ENCODE measurements at regions not wholly inside any gene's neighbourhood (a gene's known extent, or its start where the extent isn't known, plus 50 kb on each side); places are given as distances from the start of the nearest gene placed in this dataset.

- DNase-seq (ENCODE audit: low spot score): no peak
These were observed 156.2 kb upstream of the NSMCE3 start for GRCh38 chr15:29425864-29426263.

DNA sequence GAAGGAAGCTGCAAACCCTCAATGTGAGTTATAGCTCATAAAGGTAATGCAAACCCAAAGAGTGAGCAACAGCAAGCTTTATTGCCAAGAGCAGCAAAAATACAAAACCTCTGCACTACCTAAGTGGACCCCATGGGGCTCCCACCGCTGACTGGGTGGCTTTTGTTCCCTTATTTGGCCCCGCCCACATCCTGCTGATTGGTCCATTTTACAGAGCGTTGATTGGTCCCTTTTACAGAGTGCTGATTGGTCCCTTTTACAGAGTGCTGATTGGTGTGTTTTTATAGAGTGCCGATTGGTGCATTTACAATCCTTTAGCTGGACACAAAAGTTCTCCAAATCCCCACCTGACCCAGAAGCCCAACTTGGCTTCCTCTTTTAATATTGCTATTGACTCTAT is 154.5 kb upstream of the NSMCE3 start:
- no peak for DNase-seq (ENCODE audit: low spot score)

DNA sequence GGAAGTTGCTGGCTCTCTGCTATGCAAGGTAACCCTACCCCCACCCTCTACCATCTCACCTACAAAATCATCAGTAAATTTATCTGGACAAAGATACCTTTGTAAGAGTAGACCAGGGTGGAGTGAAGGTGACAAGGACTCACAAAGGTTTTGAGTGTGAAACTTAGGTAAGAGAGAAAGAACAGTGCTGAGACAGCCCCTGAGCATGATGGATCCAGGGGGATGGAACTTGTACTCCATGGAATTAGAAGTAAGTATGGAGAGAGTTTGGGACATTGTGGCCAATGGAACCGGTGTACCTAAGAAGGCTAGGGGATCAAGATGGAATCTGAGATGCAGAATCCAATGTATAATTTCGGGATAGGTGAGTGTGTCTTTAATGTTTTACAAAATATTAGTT is 153.0 kb upstream of the NSMCE3 start:
- DNase-seq (ENCODE audit: low spot score): no peak

DNA sequence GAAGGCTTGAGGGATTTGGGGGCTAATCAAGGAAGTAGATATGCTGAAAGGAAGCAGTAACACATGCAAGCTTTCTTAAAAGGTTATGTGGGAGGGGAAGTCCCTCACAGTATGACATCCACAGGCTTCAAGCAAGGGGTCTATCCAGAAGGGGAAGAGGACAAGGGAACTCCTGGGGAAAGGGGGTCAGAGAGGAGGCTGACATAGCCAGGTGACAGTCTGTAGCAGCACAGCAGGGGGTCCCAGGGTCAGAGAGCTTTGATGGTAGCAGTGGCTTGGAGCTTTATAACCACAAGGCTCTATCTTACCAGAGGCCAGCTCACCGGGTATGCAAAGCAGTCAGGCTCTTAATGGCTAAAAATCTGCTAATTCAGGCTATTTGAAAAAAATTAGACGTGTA is 150.6 kb upstream of the NSMCE3 start:
- no peak for DNase-seq (ENCODE audit: low spot score)

- DNase-seq (ENCODE audit: low spot score): no peak
These were observed 149.3 kb upstream of the NSMCE3 start for GRCh38 chr15:29418931-29419330.

GRCh38 chr15:29418178-29418577 is 148.6 kb upstream of the NSMCE3 start:
- DNase-seq (ENCODE audit: low spot score): no peak

DNA sequence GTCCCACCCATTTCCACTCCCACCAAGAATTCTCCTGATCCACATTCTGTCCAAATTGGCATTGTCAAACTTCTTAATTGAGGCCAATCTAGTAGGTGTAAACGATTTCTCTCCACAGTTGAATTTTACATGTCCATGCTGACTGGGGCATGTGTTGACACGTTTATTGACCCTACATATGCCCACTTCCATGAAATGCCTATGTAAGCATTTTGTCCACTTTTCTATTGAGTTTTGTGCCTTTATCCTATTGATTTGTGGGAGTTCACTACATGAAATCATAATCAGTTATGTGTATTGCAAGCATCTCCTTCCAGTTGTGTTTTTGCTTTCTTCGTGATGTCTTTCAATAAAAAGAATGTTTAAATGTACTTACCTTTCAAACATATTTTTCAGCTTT is 141.7 kb upstream of the NSMCE3 start:
- no peak for DNase-seq (ENCODE audit: low spot score)

DNA sequence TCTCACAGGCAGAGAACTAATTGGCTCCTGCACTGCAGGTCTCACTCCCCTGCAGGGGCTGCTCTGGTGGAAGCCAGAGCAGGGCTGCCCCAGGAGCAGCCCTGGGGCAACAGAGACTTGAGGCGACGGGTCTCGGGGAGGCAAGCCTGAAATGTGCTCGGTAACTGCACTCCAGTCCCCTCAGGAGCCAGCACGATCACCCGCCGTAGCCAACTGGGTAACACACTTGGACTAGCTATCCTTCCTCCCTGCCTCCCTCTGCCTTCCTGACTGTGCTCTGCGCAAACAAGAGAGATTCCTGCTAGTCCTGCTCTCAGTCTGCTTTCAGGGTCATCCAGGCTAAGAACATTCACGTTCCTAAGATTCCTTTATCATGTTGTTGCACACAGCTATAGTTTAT is 140.7 kb upstream of the NSMCE3 start:
- DNase-seq (ENCODE audit: low spot score): no peak

GRCh38 chr15:29409890-29410289 is 140.3 kb upstream of the NSMCE3 start:
- no peak for DNase-seq (ENCODE audit: low spot score)

GRCh38 chr15:29405564-29405963 is 135.9 kb upstream of the NSMCE3 start:
- no peak for DNase-seq (ENCODE audit: low spot score)

- DNase-seq (ENCODE audit: low spot score): no peak
These were observed 134.2 kb upstream of the NSMCE3 start for GRCh38 chr15:29403772-29404171.

GRCh38 chr15:29401644-29402043 is 132.0 kb upstream of the NSMCE3 start:
- no peak for DNase-seq (ENCODE audit: low spot score)

DNA sequence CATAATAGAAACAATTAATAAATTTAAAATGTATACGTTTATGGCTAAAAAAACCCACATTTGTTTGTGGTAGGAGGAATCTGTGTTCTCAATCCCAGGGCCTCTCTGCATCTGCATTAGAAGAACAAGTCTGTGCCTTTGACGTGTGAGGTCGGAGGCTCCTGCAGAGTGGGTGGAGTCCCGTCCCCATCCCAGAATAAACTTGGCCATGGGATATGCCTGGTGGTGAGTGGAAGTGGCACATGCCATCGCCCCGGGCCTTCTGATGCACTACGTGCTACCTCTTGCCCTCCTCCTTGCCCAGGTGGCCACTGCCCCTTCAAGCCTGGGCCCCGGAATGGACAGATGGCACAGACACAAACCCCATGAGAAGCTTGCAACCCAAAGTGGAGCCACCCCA is 131.1 kb upstream of the NSMCE3 start:
- no peak for DNase-seq (ENCODE audit: low spot score)

DNA sequence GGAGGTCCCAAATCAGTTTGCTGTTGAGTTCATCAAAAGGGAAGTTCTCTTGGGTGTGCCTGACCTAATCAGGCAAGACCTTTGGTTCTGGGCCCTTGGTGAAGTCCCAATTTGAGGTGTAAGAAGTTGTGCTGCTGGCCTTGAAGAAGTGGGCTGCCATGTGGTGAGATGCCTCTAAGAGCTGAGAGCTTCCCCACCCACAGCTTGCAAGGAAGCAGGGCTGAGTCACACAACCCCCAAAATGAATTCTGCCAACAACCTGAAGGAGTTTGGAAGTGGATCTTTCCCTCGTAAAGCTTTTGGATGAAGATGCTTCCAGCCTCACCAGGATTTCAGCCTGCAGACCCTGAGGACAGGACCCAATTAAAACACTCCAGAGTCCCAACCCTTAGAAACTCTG is 129.3 kb upstream of the NSMCE3 start:
- DNase-seq (ENCODE audit: low spot score): no peak

DNA sequence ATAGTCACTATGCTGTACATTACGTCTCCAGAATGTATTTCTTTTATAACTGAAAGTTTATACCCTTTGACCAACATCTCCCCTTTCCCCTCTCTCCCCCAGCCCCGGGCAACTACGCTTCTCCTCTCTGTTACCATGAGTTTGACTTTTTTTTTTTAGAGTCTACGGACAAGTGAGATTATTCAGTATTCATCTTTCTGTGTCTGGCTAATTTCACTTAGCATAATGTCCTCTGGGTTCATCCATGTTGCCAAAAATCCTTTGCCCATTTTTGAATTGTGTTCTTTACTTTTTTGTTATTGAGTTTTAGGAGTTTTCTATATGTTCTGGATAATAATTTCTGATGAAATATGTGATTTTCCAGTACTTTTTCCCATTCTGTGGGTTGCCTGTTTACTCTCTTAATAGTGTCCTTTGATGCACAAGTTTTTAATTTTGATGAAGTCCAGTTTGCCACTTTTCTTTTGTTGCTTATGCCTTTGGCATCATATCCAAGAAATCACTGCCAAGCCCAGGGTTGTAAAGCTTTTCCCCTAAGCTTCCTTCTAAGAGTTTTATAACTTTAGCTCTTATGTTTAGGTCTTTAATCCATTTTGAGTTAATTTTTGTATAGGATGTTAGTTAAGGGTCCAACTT is 126.7 kb upstream of the NSMCE3 start:
- DNase-seq (ENCODE audit: low spot score): no peak

GRCh38 chr15:29393443-29393842 is 123.8 kb upstream of the NSMCE3 start:
- no peak for DNase-seq (ENCODE audit: low spot score)

GRCh38 chr15:29392358-29392757 is 122.7 kb upstream of the NSMCE3 start:
- DNase-seq (ENCODE audit: low spot score): no peak

GRCh38 chr15:29390051-29390450 is 120.4 kb upstream of the NSMCE3 start:
- DNase-seq (ENCODE audit: low spot score): no peak

- DNase-seq (ENCODE audit: low spot score): no peak
These were observed 116.9 kb upstream of the NSMCE3 start for GRCh38 chr15:29386523-29386922.

- DNase-seq (ENCODE audit: low spot score): no peak
These were observed 113.7 kb upstream of the NSMCE3 start for GRCh38 chr15:29383367-29383766.

DNA sequence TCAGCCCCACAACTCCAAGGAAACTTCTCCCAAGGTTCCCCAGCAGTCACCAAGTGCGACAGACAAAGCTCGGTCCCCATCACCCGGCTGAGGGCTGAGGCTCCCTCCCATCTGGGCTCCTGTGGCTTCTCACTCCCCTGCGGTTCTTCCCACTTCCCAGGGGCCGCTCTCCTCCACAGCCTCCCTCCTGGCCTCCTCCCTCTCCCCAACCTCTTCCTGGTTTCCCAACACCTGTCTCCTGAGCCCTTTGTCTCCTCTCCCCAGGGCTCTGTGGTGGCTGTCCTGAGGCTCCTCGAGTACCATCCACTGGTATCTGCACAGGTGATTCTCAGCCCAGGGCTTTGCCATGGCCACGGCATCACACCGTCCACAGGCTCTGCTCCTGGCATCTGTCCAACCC is 113.2 kb upstream of the NSMCE3 start:
- no peak for DNase-seq (ENCODE audit: low spot score)

- no peak for DNase-seq (ENCODE audit: low spot score)
These were observed 110.8 kb upstream of the NSMCE3 start for GRCh38 chr15:29380466-29380865.

GRCh38 chr15:29379647-29380046 is 110.0 kb upstream of the NSMCE3 start:
- no peak for DNase-seq (ENCODE audit: low spot score)

DNA sequence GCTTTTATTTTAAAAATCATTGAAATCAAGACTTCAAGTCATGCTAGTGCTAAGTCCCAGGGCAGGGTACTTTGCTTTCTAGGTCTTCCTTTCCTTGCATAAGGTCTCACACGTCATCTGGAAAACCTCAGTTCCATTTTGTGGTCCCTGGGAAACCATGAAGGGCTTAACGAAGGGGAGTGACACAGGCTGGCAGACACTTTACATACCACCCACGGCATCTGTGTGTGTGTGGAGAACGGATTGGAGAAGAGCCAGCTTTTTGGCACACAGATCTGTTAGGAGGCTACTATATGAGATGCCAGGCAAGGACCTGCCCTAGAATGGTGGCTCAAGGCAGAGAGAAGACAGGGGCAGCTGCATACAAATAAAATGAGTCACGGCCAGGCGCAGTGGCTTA is 107.5 kb upstream of the NSMCE3 start:
- no peak for DNase-seq (ENCODE audit: low spot score)

DNA sequence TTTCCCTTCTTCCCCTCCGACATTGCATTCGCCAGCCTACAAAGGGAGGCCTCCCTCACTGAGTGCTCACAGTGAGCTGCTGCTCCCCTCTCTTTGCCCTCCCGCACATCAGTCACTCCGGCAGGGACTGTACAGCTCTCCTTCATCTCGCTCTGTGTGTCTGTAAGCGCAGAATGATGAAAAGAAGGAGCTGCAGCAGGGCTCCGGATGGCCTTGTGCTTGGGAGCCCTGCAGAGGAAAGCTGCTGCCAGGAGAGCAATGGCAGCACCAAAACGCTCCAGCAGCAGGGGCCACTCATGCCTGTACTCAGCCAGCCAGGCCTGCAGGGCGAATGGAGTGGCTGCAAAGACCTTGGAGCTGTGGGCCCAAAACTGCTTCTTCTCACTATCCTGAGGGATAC is 107.0 kb upstream of the NSMCE3 start:
- no peak for DNase-seq (ENCODE audit: low spot score)
